SK-N-SH (cell line): ENCODE measurements at regions not wholly inside any gene's neighbourhood (a gene's known extent, or its start where the extent isn't known, plus 50 kb on each side); places are given as distances from the start of the nearest gene placed in this dataset.

Experiments
- CTCF ChIA-PET: fragments of 300-600, 350-600 bp; formaldehyde crosslinking; extraction: SDS; loops from one replicate; lab custom pipeline; 2021; lab: Yijun Ruan, JAX
- POLR2A ChIA-PET: fragments of 350-600 bp; sonication (Branson Sonifier 250); formaldehyde crosslinking; extraction: SDS; loops from one replicate; lab custom pipeline; 2020; ENCODE audit warnings: antibody characterized with exemption, inconsistent platforms; lab: Yijun Ruan, JAX
- DNase-seq: peaks from one replicate; pipeline ENCODE4 v3.0.0; 2012
- H2AFZ ChIP-seq: fragments of 200-600 bp; sonication (generic); 2 replicates; pipeline ENCODE4 v1.8.1; 2016; ENCODE audit warnings: antibody characterized with exemption, mild to moderate bottlenecking, low read depth
- H3F3A ChIP-seq: fragments of 200-600 bp; sonication (generic); replicated peaks from 2 replicates; pipeline ENCODE3; 2016; ENCODE audit warnings: antibody characterized with exemption, mild to moderate bottlenecking; ENCODE audit not compliant: insufficient read depth
- H3K27ac ChIP-seq, 2 experiments: fragments of 200-500 bp in 1 of 2; fragments of 200-600 bp in 1 of 2; sonication (Bioruptor generic) in 1 of 2; sonication (generic), shearing (Covaris generic) in 1 of 2; 2 replicates each; pipeline versions ENCODE4 v1.5.1 to v1.6.1; 2014 to 2016; ENCODE audit warnings: low read depth in 2 of 2, inconsistent platforms in 1 of 2, low read length in 1 of 2, mild to moderate bottlenecking in 1 of 2, mixed read lengths in 1 of 2
- H3K27me3 ChIP-seq: fragments of 200-600 bp; sonication (generic), shearing (Covaris generic); 2 replicates; pipeline ENCODE4 v1.6.1; 2016; ENCODE audit warnings: mixed run types; ENCODE audit not compliant: insufficient read depth
- H3K36me3 ChIP-seq, 2 experiments: fragments of 200-500 bp in 1 of 2; fragments of 200-600 bp in 1 of 2; sonication (Bioruptor generic) in 1 of 2; sonication (generic) in 1 of 2; replicated peaks in 1 of 2; 2 replicates each; pipeline versions ENCODE3 to v1.5.1; 2014 to 2016; ENCODE audit warnings: low read length in 1 of 2, mild to moderate bottlenecking in 1 of 2; ENCODE audit not compliant: insufficient read depth in 2 of 2, control insufficient read depth in 1 of 2
- H3K4me1 ChIP-seq, 2 experiments: fragments of 200-500 bp in 1 of 2; fragments of 200-600 bp in 1 of 2; sonication (Bioruptor generic) in 1 of 2; sonication (generic), shearing (Covaris generic) in 1 of 2; 2 replicates each; pipeline versions ENCODE4 v1.5.1 to v1.6.1; 2014 to 2016; ENCODE audit warnings: low read depth in 1 of 2, low read length in 1 of 2, mixed run types in 1 of 2; ENCODE audit not compliant: insufficient read depth in 2 of 2, control insufficient read depth in 1 of 2
- H3K4me2 ChIP-seq: fragments of 200-600 bp; sonication (generic), shearing (Covaris generic); 2 replicates; pipeline ENCODE4 v1.6.1; 2017; ENCODE audit warnings: mixed run types
- H3K4me3 ChIP-seq, 2 experiments: fragments of 200-500 bp in 1 of 2; fragments of 200-600 bp in 1 of 2; sonication (Bioruptor generic) in 1 of 2; sonication (generic), shearing (Covaris generic) in 1 of 2; 2 replicates each; pipeline versions ENCODE4 v1.5.1 to v1.8.1; 2014 to 2016; ENCODE audit warnings: low read depth in 2 of 2, inconsistent platforms in 1 of 2, low read length in 1 of 2, mild to moderate bottlenecking in 1 of 2, mixed read lengths in 1 of 2, moderate library complexity in 1 of 2
- H3K79me2 ChIP-seq: fragments of 200-600 bp; sonication (generic); 2 replicates; pipeline ENCODE4 v1.8.1; 2017; ENCODE audit warnings: mild to moderate bottlenecking; ENCODE audit not compliant: insufficient read depth
- H3K9ac ChIP-seq: fragments of 200-600 bp; sonication (generic); 2 replicates; pipeline ENCODE4 v1.6.1; 2017; ENCODE audit warnings: mixed run types
- H3K9me2 ChIP-seq: fragments of 200-600 bp; sonication (generic); 2 replicates; pipeline ENCODE4 v1.6.1; 2017; ENCODE audit warnings: mixed run types
- H3K9me3 ChIP-seq: fragments of 200-600 bp; sonication (generic); 2 replicates; pipeline ENCODE4 v1.6.1; 2017; ENCODE audit warnings: mixed run types, mild to moderate bottlenecking, moderate library complexity
- H4K20me1 ChIP-seq: fragments of 200-600 bp; sonication (generic); 2 replicates; pipeline ENCODE4 v1.6.1; 2017; ENCODE audit warnings: mild to moderate bottlenecking, mixed run types; ENCODE audit not compliant: insufficient read depth
- GABPA ChIP-seq: IDR thresholded peaks from 2 replicates; pipeline ENCODE4 v1.4.0; 2012; ENCODE audit warnings: low read depth, mild to moderate bottlenecking
- PBX3 ChIP-seq: IDR thresholded peaks from 2 replicates; pipeline ENCODE4; 2012
- RAD21 ChIP-seq: IDR thresholded peaks from 2 replicates; pipeline ENCODE4 v1.6.1; 2012; ENCODE audit warnings: mild to moderate bottlenecking, low read length
- RCOR1 ChIP-seq: fragments of 150-350 bp; IDR thresholded peaks from 2 replicates; pipeline ENCODE4 v1.6.1; 2017; ENCODE audit warnings: antibody characterized with exemption, low read length
- WGBS: methylation state at CpG from one replicate; pipeline ENCODE4 v1.1.6; 2017; ENCODE audit warnings: low lambda C conversion rate; 5-methylcytosine and 5-hydroxymethylcytosine counted together
- small RNA-seq, 7 experiments: library from RNA; depleted of rRNA; stranded (forward); fragments of <200 nt; gene quantifications; one replicate each; pipeline ENCODE3, GENCODE V24; 2012

DNA sequence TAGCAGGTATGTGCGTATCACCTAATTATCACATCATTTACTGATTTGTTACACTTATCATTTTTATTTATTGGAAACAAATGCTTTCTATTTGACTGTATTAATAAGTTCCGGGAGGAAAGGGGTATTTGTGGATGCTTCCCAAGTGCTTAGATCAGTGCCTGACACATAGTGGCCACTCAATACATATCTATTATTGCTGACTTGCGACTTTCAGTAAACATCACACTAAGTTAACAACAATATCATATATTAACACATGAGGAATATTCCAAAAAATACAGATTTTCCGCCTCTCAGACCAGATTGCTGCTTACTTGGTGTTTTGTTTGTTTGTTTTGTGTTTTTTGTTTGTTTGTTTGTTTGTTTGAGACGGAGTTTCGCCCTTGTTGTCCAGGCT lies 52.6 kb upstream of the ZFP42 start:
- no peak overlapping the region for H3K9ac ChIP-seq
- no peaks in the 10 kb centered on the region for H4K20me1 ChIP-seq
- H3K4me2 ChIP-seq: no peak overlapping the region
- TF ChIP-seq PBX3 (no peak), RAD21 (no peak), RCOR1 (no peak)
- TF ChIP-seq, all 33 proteins: peak for 0
- no peak overlapping the region for H2AFZ ChIP-seq
- 38% methylated on average over 6 of the region's 6 CpGs for WGBS
- no peaks in the 10 kb centered on the region for H3K79me2 ChIP-seq
- ChIA-PET POLR2A (no interaction called here), CTCF (no interaction called here)
- H3K27me3 ChIP-seq: no peaks in the 10 kb centered on the region; the same call in 1 of the 2 replicates
- H3K4me1 ChIP-seq: no peaks in the 10 kb centered on the region
- no peak overlapping the region for H3K27ac ChIP-seq
- no peaks in the 10 kb centered on the region for H3F3A ChIP-seq
- H3K36me3 ChIP-seq: no peaks in the 10 kb centered on the region
- no peak for DNase-seq
- H3K4me3 ChIP-seq: no peak overlapping the region
- H3K9me2 ChIP-seq: no peaks in the 10 kb centered on the region
- no peaks in the 10 kb centered on the region for H3K9me3 ChIP-seq

GRCh38 chr4:187944179-187944578 lies 51.4 kb upstream of the ZFP42 start:
- Histone ChIP-seq H3K27ac (no peak overlapping the region), H3K9me3 (no peaks in the 10 kb centered on the region), H3K4me1 (no peaks in the 10 kb centered on the region), H3K27me3 (no peaks in the 10 kb centered on the region; the same call in 1 of the 2 replicates), H3F3A (no peaks in the 10 kb centered on the region), H3K4me3 (no peak overlapping the region), H3K4me2 (no peak overlapping the region), H3K9ac (no peak overlapping the region), H4K20me1 (no peaks in the 10 kb centered on the region), H3K79me2 (no peaks in the 10 kb centered on the region), H3K9me2 (no peaks in the 10 kb centered on the region), H2AFZ (no peak overlapping the region), H3K36me3 (no peaks in the 10 kb centered on the region)
- WGBS: 52% methylated on average over 7 of the region's 7 CpGs
- no peak for TF ChIP-seq GABPA
- no peak for DNase-seq
- CTCF ChIA-PET: no interaction called here
- POLR2A ChIA-PET: no interaction called here

Small RNAs in the stretch of these regions (small RNA-seq; reads per million reads assigned to genes)
- 0 to 12.4 (median 0.06) reads per million in 7 experiments for gene MRPS36P2
